ENCODE measurements at regions not wholly inside any gene's neighbourhood (a gene's known extent, or its start where the extent isn't known, plus 50 kb on each side); places are given as distances from the start of the nearest gene placed in this dataset.

- no peak for TF ChIP-seq CTCF (IDR thresholded peaks at IDR 0.05)
- no peak for TF ChIP-seq POLR2A (IDR thresholded peaks at IDR 0.05)
These were observed 258.6 kb upstream of the AGTR2 start for GRCh38 chrX:115911967-115912366.
